ENCODE measurements at regions not wholly inside any gene's neighbourhood (a gene's known extent, or its start where the extent isn't known, plus 50 kb on each side); places are given as distances from the start of the nearest gene placed in this dataset.

- H3K27me3 Mint-ChIP-seq (ENCODE audit: insufficient read depth), result no peaks in the 10 kb centered on the region
- Histone ChIP-seq H3K9ac (ENCODE audit: extremely low read depth, low read length, poor library complexity, severe bottlenecking) (no peak overlapping the region), H3K27me3 (ENCODE audit: control insufficient read depth, insufficient read depth, low read length, poor library complexity, severe bottlenecking) (no peaks in the 10 kb centered on the region), H3K27ac (ENCODE audit: low read depth, low read length) (no peak overlapping the region), H3K36me3 (ENCODE audit: control insufficient read depth, insufficient read depth, low read length) (no peaks in the 10 kb centered on the region), H3K4me3 (ENCODE audit: low read length) (no peak overlapping the region), H3K4me1 (ENCODE audit: control insufficient read depth, insufficient read depth, low read length) (no peaks in the 10 kb centered on the region), H3K9me3 (ENCODE audit: control insufficient read depth, low read length) (no peaks in the 10 kb centered on the region)
- H3K27ac Mint-ChIP-seq, result no peak overlapping the region
- WGBS, 2 experiments (ENCODE audit: insufficient coverage in 1 of 2, insufficient read length in 1 of 2), result 88% methylated on average over 2 of the region's 2 CpGs; no CpG with 5 or more reads in 1 of the 2 experiments
- no peak for TF ChIP-seq CTCF (conservative IDR thresholded peaks at IDR 0.05)
- H3K36me3 Mint-ChIP-seq (ENCODE audit: low read depth), result no peaks in the 10 kb centered on the region
- no peak for DNase-seq
- no peak overlapping the region for H3K4me3 Mint-ChIP-seq
- no peaks in the 10 kb centered on the region for H3K9me3 Mint-ChIP-seq
- H3K4me1 Mint-ChIP-seq, result peaks cover 5% of the 10 kb centered on the region
These were observed 465.8 kb downstream of the OLFM4 start for GRCh38 chr13:53494406-53494805.

- H3K9me3 ChIP-seq (ENCODE audit: control insufficient read depth, low read length), result no peaks in the 10 kb centered on the region
- no peak for DNase-seq
- H3K27me3 ChIP-seq (ENCODE audit: control insufficient read depth, insufficient read depth, low read length, poor library complexity, severe bottlenecking), result no peaks in the 10 kb centered on the region
- Mint-ChIP-seq H3K27ac (no peak overlapping the region), H3K4me1 (no peaks in the 10 kb centered on the region), H3K4me3 (no peak overlapping the region), H3K27me3 (ENCODE audit: insufficient read depth) (no peaks in the 10 kb centered on the region), H3K9me3 (no peaks in the 10 kb centered on the region), H3K36me3 (ENCODE audit: low read depth) (no peaks in the 10 kb centered on the region)
- no peaks in the 10 kb centered on the region for H3K36me3 ChIP-seq (ENCODE audit: control insufficient read depth, insufficient read depth, low read length)
- H3K4me1 ChIP-seq (ENCODE audit: control insufficient read depth, insufficient read depth, low read length), result no peaks in the 10 kb centered on the region
- H3K4me3 ChIP-seq (ENCODE audit: low read length), result no peak overlapping the region
- H3K9ac ChIP-seq (ENCODE audit: extremely low read depth, low read length, poor library complexity, severe bottlenecking), result no peak overlapping the region
- H3K27ac ChIP-seq (ENCODE audit: low read depth, low read length), result no peak overlapping the region
- WGBS, 2 experiments (ENCODE audit: insufficient coverage in 1 of 2, insufficient read length in 1 of 2), result 83 to 88% methylated on average over 2 to 3 of the region's 3 CpGs
- no peak for TF ChIP-seq CTCF (conservative IDR thresholded peaks at IDR 0.05)
These were observed 471.0 kb downstream of the OLFM4 start for GRCh38 chr13:53499576-53500133.

- no peak for TF ChIP-seq CTCF (conservative IDR thresholded peaks at IDR 0.05)
- Histone ChIP-seq H3K9me3 (ENCODE audit: control insufficient read depth, low read length) (no peaks in the 10 kb centered on the region), H3K9ac (ENCODE audit: extremely low read depth, low read length, poor library complexity, severe bottlenecking) (no peak overlapping the region), H3K27ac (ENCODE audit: low read depth, low read length) (no peak overlapping the region), H3K4me3 (ENCODE audit: low read length) (no peak overlapping the region), H3K27me3 (ENCODE audit: control insufficient read depth, insufficient read depth, low read length, poor library complexity, severe bottlenecking) (no peaks in the 10 kb centered on the region), H3K36me3 (ENCODE audit: control insufficient read depth, insufficient read depth, low read length) (no peaks in the 10 kb centered on the region), H3K4me1 (ENCODE audit: control insufficient read depth, insufficient read depth, low read length) (no peaks in the 10 kb centered on the region)
- no peak overlapping the region for H3K27ac Mint-ChIP-seq
- H3K9me3 Mint-ChIP-seq, result no peaks in the 10 kb centered on the region
- H3K36me3 Mint-ChIP-seq (ENCODE audit: low read depth), result no peaks in the 10 kb centered on the region
- no peaks in the 10 kb centered on the region for H3K4me1 Mint-ChIP-seq
- no peak overlapping the region for H3K4me3 Mint-ChIP-seq
- no peaks in the 10 kb centered on the region for H3K27me3 Mint-ChIP-seq (ENCODE audit: insufficient read depth)
- DNase-seq, result no peak
These were observed 472.8 kb downstream of the OLFM4 start for GRCh38 chr13:53501387-53501786.
